ENCODE measurements at regions not wholly inside any gene's neighbourhood (a gene's known extent, or its start where the extent isn't known, plus 50 kb on each side); places are given as distances from the start of the nearest gene placed in this dataset.

GRCh38 chr16:7089751-7090150 lies 242.9 kb upstream of the RBFOX1 start:
- no peak for TF ChIP-seq CTCF (conservative IDR thresholded peaks at IDR 0.05)
- no peaks in the 10 kb centered on the region for H3K9me3 Mint-ChIP-seq
- peaks cover 77% of the 10 kb centered on the region for H3K4me1 Mint-ChIP-seq
- no peaks in the 10 kb centered on the region for H3K36me3 Mint-ChIP-seq (ENCODE audit: low read depth)
- no peak overlapping the region for H3K27ac Mint-ChIP-seq (ENCODE audit: unreplicated experiment)
- DNase-seq (ENCODE audit: low read depth, low spot score): no peak
- H3K4me3 Mint-ChIP-seq: no peak overlapping the region
- peaks cover 25% of the 10 kb centered on the region for H3K27me3 Mint-ChIP-seq (ENCODE audit: low read depth)

- peaks cover 27% of the 10 kb centered on the region for H3K27me3 Mint-ChIP-seq (ENCODE audit: low read depth)
- H3K36me3 Mint-ChIP-seq (ENCODE audit: low read depth): no peaks in the 10 kb centered on the region
- no peak for TF ChIP-seq CTCF (conservative IDR thresholded peaks at IDR 0.05)
- H3K27ac Mint-ChIP-seq (ENCODE audit: unreplicated experiment): peak overlapping the region; percentile 54
- H3K4me1 Mint-ChIP-seq: peaks cover 68% of the 10 kb centered on the region
- no peaks in the 10 kb centered on the region for H3K9me3 Mint-ChIP-seq
- no peak for DNase-seq (ENCODE audit: low read depth, low spot score)
- peak overlapping the region; percentile 76 for H3K4me3 Mint-ChIP-seq
Observed at GRCh38 chr16:7088711-7089110, 243.9 kb upstream of the RBFOX1 start.

GRCh38 chr16:7086822-7087616 lies 245.6 kb upstream of the RBFOX1 start:
- no peaks in the 10 kb centered on the region for H3K36me3 Mint-ChIP-seq (ENCODE audit: low read depth)
- H3K27me3 Mint-ChIP-seq (ENCODE audit: low read depth): peaks cover 27% of the 10 kb centered on the region
- TF ChIP-seq CTCF (conservative IDR thresholded peaks at IDR 0.05): peak; percentile 65
- peak; percentile 64 for DNase-seq (ENCODE audit: low read depth, low spot score)
- peak overlapping the region; percentile 12 for H3K4me3 Mint-ChIP-seq
- no peak overlapping the region for H3K27ac Mint-ChIP-seq (ENCODE audit: unreplicated experiment)
- peaks cover 51% of the 10 kb centered on the region for H3K4me1 Mint-ChIP-seq
- H3K9me3 Mint-ChIP-seq: no peaks in the 10 kb centered on the region

- Mint-ChIP-seq H3K4me1 (peaks cover 39% of the 10 kb centered on the region), H3K27ac (ENCODE audit: unreplicated experiment) (no peak overlapping the region), H3K36me3 (ENCODE audit: low read depth) (no peaks in the 10 kb centered on the region), H3K27me3 (ENCODE audit: low read depth) (peaks cover 27% of the 10 kb centered on the region), H3K4me3 (no peak overlapping the region), H3K9me3 (no peaks in the 10 kb centered on the region)
- no peak for DNase-seq (ENCODE audit: low read depth, low spot score)
- TF ChIP-seq CTCF (conservative IDR thresholded peaks at IDR 0.05): no peak
Observed at GRCh38 chr16:7085776-7086175, 246.9 kb upstream of the RBFOX1 start.

- peaks cover 30% of the 10 kb centered on the region for H3K27me3 Mint-ChIP-seq (ENCODE audit: low read depth)
- H3K4me1 Mint-ChIP-seq: peaks cover 15% of the 10 kb centered on the region
- no peak for TF ChIP-seq CTCF (conservative IDR thresholded peaks at IDR 0.05)
- no peaks in the 10 kb centered on the region for H3K36me3 Mint-ChIP-seq (ENCODE audit: low read depth)
- no peak overlapping the region for H3K4me3 Mint-ChIP-seq
- no peak for DNase-seq (ENCODE audit: low read depth, low spot score)
- no peak overlapping the region for H3K27ac Mint-ChIP-seq (ENCODE audit: unreplicated experiment)
- H3K9me3 Mint-ChIP-seq: no peaks in the 10 kb centered on the region
Observed at GRCh38 chr16:7083096-7083495, 249.5 kb upstream of the RBFOX1 start.
